Activated naive CD8-positive, alpha-beta T cell treated with anti-CD3 and anti-CD28 coated beads for 36 hours (primary cell): ENCODE measurements at regions not wholly inside any gene's neighbourhood (a gene's known extent, or its start where the extent isn't known, plus 50 kb on each side); places are given as distances from the start of the nearest gene placed in this dataset.

ENCODE experiments used
- DNase-seq: peaks from one replicate; pipeline ENCODE4 v3.0.0; 2021
- H3K27ac Mint-ChIP-seq: one replicate; pipeline ENCODE4 v1.8.0; 2022; ENCODE audit warnings: mild to moderate bottlenecking, moderate library complexity, mixed read lengths
- H3K27me3 Mint-ChIP-seq: one replicate; pipeline ENCODE4 v1.8.0; 2022; ENCODE audit warnings: mild to moderate bottlenecking, mixed read lengths
- H3K36me3 Mint-ChIP-seq: one replicate; pipeline ENCODE4 v1.8.0; 2021; ENCODE audit warnings: mild to moderate bottlenecking, mixed read lengths
- H3K4me1 Mint-ChIP-seq: one replicate; pipeline ENCODE4 v1.8.0; 2021; ENCODE audit warnings: mixed read lengths
- H3K4me3 Mint-ChIP-seq: one replicate; pipeline ENCODE4 v1.8.0; 2022; ENCODE audit warnings: mild to moderate bottlenecking, moderate library complexity, mixed read lengths
- H3K9me3 Mint-ChIP-seq: one replicate; pipeline ENCODE4 v1.8.0; 2022; ENCODE audit warnings: mixed read lengths

DNA sequence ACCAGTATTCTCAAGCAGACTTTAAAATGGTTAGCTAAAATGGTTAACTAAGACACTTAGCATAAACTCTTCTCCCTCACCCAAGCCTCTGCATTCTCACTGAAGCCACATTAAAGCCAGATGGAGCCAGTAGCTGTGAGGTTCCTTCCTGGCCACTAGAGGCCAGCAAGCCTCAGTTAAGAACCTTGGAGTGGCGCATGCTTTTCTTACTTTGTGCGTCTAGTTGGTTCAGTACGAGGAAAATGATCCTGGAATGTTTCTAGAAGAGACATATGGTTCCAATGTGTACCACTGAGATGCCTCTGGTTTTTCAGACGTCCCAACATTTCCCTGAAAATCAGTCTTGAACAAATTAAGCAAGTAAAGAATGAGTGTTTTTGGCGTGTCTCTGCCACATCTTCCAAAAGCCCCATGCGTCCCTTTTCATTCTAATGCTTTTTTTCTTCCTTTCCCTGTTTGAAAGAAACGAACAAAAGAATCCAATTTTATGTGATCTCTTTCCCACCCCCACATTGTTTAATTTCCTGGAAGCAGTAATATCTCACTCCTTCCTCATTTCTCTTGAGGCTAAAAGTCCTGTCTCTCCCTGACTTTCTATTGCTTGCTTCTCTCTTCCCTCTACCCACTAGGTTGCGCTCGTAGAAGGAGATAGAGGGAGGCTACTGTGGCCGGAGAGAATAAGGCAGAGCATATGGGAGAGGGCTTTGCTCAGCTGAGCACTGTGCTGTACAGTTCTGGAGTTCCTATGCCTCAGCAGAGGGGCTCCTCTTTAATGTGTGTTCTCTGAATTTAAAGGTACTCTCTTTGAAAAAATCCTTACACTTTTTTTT, 82.9 kb upstream of the TAB3 start:
- H3K27me3 Mint-ChIP-seq: peaks cover 14% of the 10 kb centered on the region
- no peaks in the 10 kb centered on the region for H3K36me3 Mint-ChIP-seq
- peak; percentile 13 for DNase-seq
- H3K27ac Mint-ChIP-seq: no peak overlapping the region
- peak overlapping the region; percentile 72 for H3K4me3 Mint-ChIP-seq
- no peaks in the 10 kb centered on the region for H3K9me3 Mint-ChIP-seq
- H3K4me1 Mint-ChIP-seq: peaks cover 15% of the 10 kb centered on the region

DNA sequence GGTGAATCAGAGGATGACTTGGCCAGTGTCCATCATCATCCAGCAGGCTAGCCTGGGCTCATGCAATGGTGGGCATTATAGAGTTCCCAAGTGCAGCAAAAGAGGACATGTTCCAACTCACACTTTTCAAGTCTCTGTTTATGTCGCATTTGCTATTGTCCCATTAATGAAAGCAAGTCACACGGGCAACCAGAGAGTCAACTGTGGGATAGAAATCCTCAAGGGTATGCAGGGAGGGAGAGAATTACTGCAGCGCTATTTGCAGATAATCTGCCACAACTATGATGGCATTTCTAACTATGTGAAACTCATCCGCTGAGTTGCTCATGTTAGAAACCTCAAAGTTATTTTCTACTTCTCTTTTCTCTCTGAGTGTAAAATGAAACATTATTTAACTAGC, 78.5 kb upstream of the TAB3 start:
- H3K27ac Mint-ChIP-seq: no peak overlapping the region
- H3K4me3 Mint-ChIP-seq: no peak overlapping the region
- no peaks in the 10 kb centered on the region for H3K36me3 Mint-ChIP-seq
- peaks cover 14% of the 10 kb centered on the region for H3K27me3 Mint-ChIP-seq
- H3K4me1 Mint-ChIP-seq: peaks cover 8% of the 10 kb centered on the region
- no peak for DNase-seq
- H3K9me3 Mint-ChIP-seq: no peaks in the 10 kb centered on the region

GRCh38 chrX:30965767-30966166, 76.7 kb upstream of the TAB3 start:
- Mint-ChIP-seq H3K27me3 (peaks cover 9% of the 10 kb centered on the region), H3K27ac (no peak overlapping the region), H3K36me3 (no peaks in the 10 kb centered on the region), H3K9me3 (no peaks in the 10 kb centered on the region), H3K4me1 (no peaks in the 10 kb centered on the region), H3K4me3 (no peak overlapping the region)
- DNase-seq: no peak

DNA sequence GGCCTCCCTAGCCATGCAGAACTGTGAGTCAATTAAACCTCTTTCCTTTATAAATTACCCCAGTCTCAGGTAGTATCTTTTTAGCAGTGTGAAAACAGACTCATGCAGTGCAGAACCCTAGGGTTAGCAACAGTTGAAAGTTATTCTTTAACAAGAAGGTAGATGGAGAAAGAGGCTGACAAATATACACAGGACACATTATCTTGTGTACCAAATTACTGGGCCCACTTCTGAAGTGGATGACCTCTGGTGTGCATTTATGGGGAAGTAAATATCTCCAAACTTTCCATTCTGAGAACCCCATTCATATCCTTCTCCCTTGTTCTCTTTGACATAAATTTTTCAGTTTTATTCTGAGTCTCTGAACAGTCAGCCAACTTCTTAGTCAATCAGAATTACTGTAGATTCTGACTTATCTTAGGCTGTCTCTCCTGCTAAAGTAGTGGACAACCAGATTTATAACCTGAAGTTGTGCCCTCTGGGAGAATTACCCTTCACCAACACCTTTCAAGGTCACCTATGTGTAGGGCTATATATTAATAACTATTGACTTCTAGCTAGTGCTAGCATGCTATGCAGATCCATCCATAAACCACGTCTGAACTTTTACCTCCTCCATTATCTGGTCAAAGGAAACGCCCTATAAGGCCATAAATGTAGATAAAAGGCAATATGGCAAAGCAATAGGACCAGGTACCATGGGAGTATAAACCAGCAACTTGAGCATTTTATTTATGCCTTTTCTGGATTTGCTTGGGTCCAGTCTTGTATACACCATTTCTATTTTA, 72.5 kb upstream of the TAB3 start:
- Mint-ChIP-seq H3K36me3 (no peaks in the 10 kb centered on the region), H3K4me1 (no peaks in the 10 kb centered on the region), H3K9me3 (no peaks in the 10 kb centered on the region), H3K27ac (no peak overlapping the region), H3K27me3 (no peaks in the 10 kb centered on the region), H3K4me3 (no peak overlapping the region)
- DNase-seq: no peak

DNA sequence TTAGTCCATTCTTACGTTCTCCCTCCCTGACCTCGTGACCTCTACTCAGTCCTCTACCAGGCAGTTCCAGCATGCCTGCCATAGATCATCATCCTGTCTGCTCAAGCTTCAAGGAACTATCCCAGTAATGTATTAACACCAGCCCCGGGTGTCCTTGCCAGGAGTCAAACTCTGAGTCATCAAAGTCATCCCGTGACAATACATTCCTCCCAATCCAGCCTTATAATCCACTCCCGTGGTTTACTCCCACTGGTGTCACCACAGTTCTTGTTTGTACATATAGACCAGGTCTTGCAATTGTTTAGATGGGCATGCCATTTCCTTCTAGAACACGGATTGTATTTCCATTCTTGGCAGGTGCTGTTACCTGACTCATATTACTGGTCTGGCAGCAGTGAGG, 68.7 kb upstream of the TAB3 start:
- Mint-ChIP-seq H3K27ac (no peak overlapping the region), H3K4me1 (no peaks in the 10 kb centered on the region), H3K27me3 (no peaks in the 10 kb centered on the region), H3K4me3 (no peak overlapping the region), H3K36me3 (no peaks in the 10 kb centered on the region), H3K9me3 (no peaks in the 10 kb centered on the region)
- DNase-seq: no peak

GRCh38 chrX:30955687-30956086, 66.6 kb upstream of the TAB3 start:
- no peak overlapping the region for H3K27ac Mint-ChIP-seq
- peaks cover 2% of the 10 kb centered on the region for H3K9me3 Mint-ChIP-seq

GRCh38 chrX:30951003-30951402, 61.9 kb upstream of the TAB3 start:
- peaks cover 2% of the 10 kb centered on the region for H3K9me3 Mint-ChIP-seq
- no peaks in the 10 kb centered on the region for H3K36me3 Mint-ChIP-seq
- no peak overlapping the region for H3K27ac Mint-ChIP-seq
- H3K27me3 Mint-ChIP-seq: no peaks in the 10 kb centered on the region
- no peak for DNase-seq
- no peak overlapping the region for H3K4me3 Mint-ChIP-seq
- H3K4me1 Mint-ChIP-seq: no peaks in the 10 kb centered on the region

More at GRCh38 chrX:30955687-30956086, 66.6 kb upstream of the TAB3 start:
- H3K36me3 Mint-ChIP-seq: no peaks in the 10 kb centered on the region
- H3K4me1 Mint-ChIP-seq: no peaks in the 10 kb centered on the region
- H3K4me3 Mint-ChIP-seq: no peak overlapping the region
- DNase-seq: no peak
- no peaks in the 10 kb centered on the region for H3K27me3 Mint-ChIP-seq

DNA sequence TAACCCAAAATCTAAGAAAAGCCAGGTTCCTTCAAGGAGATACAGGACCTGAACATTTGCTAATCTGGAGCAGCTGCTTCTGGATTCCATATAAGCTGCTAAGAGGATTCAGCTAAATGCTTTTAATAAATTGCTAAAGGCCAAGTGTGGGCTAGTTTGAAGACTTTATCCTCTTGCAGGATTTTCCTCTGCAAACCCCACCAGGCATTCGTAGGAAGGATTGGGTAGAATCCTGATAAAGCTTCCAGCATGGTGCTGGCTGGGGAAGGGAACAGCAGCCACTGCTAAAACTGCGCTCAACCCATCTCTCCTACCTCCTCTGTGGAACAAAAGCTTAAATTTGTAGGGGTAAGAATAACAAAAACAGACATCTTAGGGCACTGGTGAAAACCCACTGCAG, 61.3 kb upstream of the TAB3 start:
- Mint-ChIP-seq H3K4me3 (no peak overlapping the region), H3K9me3 (peaks cover 2% of the 10 kb centered on the region), H3K27me3 (no peaks in the 10 kb centered on the region), H3K4me1 (no peaks in the 10 kb centered on the region), H3K36me3 (no peaks in the 10 kb centered on the region), H3K27ac (no peak overlapping the region)
- no peak for DNase-seq

DNA sequence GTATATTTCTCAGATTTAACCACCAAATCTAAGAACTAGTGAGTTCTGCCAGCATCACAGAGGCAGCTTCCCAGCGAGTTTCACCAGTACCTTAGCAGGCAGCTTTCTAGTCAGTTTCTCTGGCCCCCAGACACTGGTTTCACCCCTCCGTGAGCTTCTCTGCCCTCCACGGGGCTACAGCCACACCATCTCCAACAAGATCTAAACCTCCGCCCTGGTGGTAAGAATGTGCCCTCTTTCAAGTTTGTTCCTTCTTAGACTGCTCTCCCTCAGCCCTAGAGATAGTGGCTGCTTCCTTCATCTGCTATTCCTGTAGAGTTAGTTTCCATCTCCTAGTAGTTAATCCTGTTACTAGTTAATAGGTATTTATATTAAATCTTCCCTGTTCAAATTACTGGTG, 60.5 kb upstream of the TAB3 start:
- Mint-ChIP-seq H3K4me1 (no peaks in the 10 kb centered on the region), H3K4me3 (no peak overlapping the region), H3K9me3 (peaks cover 2% of the 10 kb centered on the region), H3K36me3 (no peaks in the 10 kb centered on the region), H3K27me3 (no peaks in the 10 kb centered on the region), H3K27ac (no peak overlapping the region)
- no peak for DNase-seq

GRCh38 chrX:30948626-30949025, 59.6 kb upstream of the TAB3 start:
- H3K27ac Mint-ChIP-seq: no peak overlapping the region
- DNase-seq: no peak
- H3K27me3 Mint-ChIP-seq: peaks cover 4% of the 10 kb centered on the region

GRCh38 chrX:30948051-30948450, 59.0 kb upstream of the TAB3 start:
- no peak overlapping the region for H3K27ac Mint-ChIP-seq
- H3K4me1 Mint-ChIP-seq: no peaks in the 10 kb centered on the region
- H3K9me3 Mint-ChIP-seq: peaks cover 2% of the 10 kb centered on the region
- no peak for DNase-seq
- H3K36me3 Mint-ChIP-seq: no peaks in the 10 kb centered on the region
- no peak overlapping the region for H3K4me3 Mint-ChIP-seq
- peaks cover 4% of the 10 kb centered on the region for H3K27me3 Mint-ChIP-seq

More at GRCh38 chrX:30948626-30949025, 59.6 kb upstream of the TAB3 start:
- Mint-ChIP-seq H3K4me3 (no peak overlapping the region), H3K36me3 (no peaks in the 10 kb centered on the region), H3K4me1 (no peaks in the 10 kb centered on the region), H3K9me3 (peaks cover 2% of the 10 kb centered on the region)

- no peaks in the 10 kb centered on the region for H3K9me3 Mint-ChIP-seq
- H3K27ac Mint-ChIP-seq: no peak overlapping the region
- peaks cover 4% of the 10 kb centered on the region for H3K27me3 Mint-ChIP-seq
- no peaks in the 10 kb centered on the region for H3K4me1 Mint-ChIP-seq
- DNase-seq: no peak
- no peaks in the 10 kb centered on the region for H3K36me3 Mint-ChIP-seq
- H3K4me3 Mint-ChIP-seq: no peak overlapping the region
These were observed 54.9 kb upstream of the TAB3 start for GRCh38 chrX:30943984-30944383.

DNA sequence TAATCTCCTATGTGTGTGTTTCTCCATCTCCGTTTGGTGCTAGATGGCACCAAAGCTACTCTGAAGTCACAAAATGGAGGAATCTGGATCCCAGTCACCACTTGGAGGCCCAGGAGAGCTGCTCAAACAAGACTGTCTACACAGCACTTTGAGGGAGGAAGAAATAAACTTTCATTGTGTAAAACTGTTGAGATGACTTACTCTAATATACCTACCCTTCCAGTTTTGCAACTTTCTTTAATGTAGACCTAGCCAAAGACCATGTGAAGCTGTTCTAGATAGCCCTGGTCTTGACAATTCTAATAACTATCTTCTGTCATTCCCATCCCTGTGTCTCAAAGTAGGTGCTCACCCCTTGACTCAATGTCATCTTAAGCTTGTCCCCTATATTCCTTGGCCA, 52.8 kb upstream of the TAB3 start:
- no peak for DNase-seq
- Mint-ChIP-seq H3K9me3 (no peaks in the 10 kb centered on the region), H3K4me1 (no peaks in the 10 kb centered on the region), H3K27ac (no peak overlapping the region), H3K4me3 (no peak overlapping the region), H3K27me3 (peaks cover 7% of the 10 kb centered on the region), H3K36me3 (no peaks in the 10 kb centered on the region)

- no peak overlapping the region for H3K27ac Mint-ChIP-seq
- no peak overlapping the region for H3K4me3 Mint-ChIP-seq
- peaks cover 2% of the 10 kb centered on the region for H3K4me1 Mint-ChIP-seq
- no peak for DNase-seq
- peaks cover 7% of the 10 kb centered on the region for H3K27me3 Mint-ChIP-seq
- H3K9me3 Mint-ChIP-seq: no peaks in the 10 kb centered on the region
- H3K36me3 Mint-ChIP-seq: no peaks in the 10 kb centered on the region
These were observed 50.9 kb upstream of the TAB3 start for GRCh38 chrX:30939928-30940327.
